GM12865 (cell line): ENCODE measurements at regions not wholly inside any gene's neighbourhood (a gene's known extent, or its start where the extent isn't known, plus 50 kb on each side); places are given as distances from the start of the nearest gene placed in this dataset.

Source experiments
- DNase-seq: peaks from one replicate; pipeline ENCODE4 v3.0.0; 2010; ENCODE audit warnings: low read depth
- H3K4me3 ChIP-seq: 2 replicates; pipeline ENCODE4 v1.5.1; 2011; ENCODE audit warnings: mild to moderate bottlenecking, low read depth, low read length, control low read depth
- TF ChIP-seq, protein P1 (sequence below): IDR thresholded peaks from 2 replicates; pipeline ENCODE4 v1.5.1; 2011; ENCODE audit warnings: low read length, control low read depth, low read depth, inconsistent platforms; ENCODE audit not compliant: insufficient read depth; ENCODE audit errors: missing control alignments

DNA sequence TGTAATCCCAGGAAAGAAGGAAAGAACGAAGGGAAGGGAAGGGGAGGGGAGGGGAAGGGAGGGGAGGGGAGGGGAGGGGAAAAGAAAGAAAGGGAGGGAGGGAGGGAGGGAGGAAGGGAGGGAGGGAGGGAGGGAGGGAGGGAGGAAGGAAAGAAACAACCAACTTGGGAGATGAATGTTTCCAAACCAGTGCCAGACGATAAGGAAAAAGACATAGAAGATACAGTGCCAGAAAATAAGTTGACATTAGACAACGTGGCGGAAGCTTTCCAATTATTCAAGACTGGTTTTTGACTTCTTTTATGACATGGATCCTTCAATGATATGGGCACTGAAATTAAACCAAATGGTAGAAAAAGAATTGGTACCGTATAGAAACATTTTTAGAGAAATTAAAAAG, 181.2 kb upstream of the POU5F2 start:
- TF ChIP-seq, protein P1, sequence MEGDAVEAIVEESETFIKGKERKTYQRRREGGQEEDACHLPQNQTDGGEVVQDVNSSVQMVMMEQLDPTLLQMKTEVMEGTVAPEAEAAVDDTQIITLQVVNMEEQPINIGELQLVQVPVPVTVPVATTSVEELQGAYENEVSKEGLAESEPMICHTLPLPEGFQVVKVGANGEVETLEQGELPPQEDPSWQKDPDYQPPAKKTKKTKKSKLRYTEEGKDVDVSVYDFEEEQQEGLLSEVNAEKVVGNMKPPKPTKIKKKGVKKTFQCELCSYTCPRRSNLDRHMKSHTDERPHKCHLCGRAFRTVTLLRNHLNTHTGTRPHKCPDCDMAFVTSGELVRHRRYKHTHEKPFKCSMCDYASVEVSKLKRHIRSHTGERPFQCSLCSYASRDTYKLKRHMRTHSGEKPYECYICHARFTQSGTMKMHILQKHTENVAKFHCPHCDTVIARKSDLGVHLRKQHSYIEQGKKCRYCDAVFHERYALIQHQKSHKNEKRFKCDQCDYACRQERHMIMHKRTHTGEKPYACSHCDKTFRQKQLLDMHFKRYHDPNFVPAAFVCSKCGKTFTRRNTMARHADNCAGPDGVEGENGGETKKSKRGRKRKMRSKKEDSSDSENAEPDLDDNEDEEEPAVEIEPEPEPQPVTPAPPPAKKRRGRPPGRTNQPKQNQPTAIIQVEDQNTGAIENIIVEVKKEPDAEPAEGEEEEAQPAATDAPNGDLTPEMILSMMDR, result no peak
- no peak for DNase-seq
- H3K4me3 ChIP-seq, result no peak overlapping the region

DNA sequence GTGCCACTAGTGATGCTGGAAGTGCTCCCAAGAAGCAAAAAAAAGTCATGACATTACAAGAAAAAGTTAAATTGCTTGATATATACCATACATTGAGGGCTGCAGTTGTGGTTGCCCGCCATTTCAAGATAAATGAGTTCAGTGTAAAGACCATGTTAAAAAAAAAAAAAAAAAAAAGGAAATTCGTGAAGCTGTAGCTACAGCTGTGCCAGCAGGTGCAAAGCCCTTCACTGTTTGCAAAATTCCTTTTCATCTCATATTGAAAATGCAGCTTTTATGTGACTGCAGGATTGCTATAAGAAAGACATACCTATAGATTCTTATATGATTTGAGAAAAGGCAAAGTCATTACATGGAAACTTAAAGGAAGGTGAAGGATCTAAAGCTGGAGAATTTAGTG, 179.6 kb upstream of the POU5F2 start:
- TF ChIP-seq, protein P1, result no peak

DNA sequence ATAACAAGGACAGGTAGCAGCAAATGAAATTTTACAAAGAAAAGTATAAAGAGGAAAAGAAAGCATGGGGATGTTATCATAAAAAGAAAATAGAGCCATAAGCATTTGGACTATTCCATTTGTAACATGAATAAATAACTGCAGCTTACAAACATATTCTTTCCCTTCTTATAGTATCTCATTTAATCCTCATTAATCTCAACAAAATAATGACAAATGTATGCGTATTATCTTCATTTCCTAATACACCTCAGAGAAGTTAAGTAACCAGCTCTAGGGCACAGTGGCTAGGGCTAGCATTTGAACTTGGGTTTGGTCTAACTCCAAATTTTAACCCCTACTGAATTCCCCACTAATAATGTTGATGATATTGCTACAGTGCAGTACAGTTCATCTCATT, 175.5 kb upstream of the POU5F2 start:
- TF ChIP-seq, protein P1, result no peak
- no peak overlapping the region for H3K4me3 ChIP-seq
- DNase-seq, result no peak

More for the DNA sequence above, 179.6 kb upstream of the POU5F2 start:
- no peak for DNase-seq
- no peak overlapping the region for H3K4me3 ChIP-seq

DNA sequence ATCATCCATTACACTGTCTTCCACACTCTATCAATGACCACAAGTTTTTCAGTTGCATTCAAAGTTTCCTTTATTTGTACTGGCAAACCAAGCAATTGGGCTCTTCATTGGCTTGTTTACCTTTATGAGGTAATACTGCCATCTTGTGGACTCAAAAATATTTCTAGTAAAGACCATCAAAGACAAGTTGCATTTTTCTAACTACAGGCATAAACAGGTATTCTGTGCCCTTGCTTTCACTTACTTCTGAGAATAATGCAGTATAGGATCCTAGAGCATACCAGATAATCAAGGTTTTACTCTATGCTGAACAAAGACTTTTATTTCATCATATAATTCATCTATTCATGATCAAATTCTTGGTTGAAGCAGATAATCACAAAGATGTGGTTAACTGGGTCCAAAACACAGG, 173.7 kb upstream of the POU5F2 start:
- no peak overlapping the region for H3K4me3 ChIP-seq
- DNase-seq, result peak; percentile 54
- TF ChIP-seq, protein P1, result peak; percentile 28

DNA sequence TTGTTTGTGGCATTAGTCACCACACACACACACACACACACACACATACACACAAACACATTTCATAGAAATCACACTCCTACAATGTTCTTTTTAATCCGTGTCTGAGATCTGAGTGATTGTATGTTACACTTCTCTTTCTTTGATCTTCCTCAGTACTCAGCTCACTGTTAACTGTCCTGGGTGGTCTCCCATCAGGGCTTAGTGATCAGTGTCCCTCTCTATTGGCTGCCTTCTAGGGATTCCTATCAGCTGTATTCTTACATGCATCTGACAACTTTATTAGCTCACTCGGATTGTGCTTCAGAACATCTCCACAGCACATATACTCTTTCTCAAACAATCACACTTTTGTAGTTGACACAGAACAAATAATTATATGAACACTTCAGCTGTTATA, 170.2 kb upstream of the POU5F2 start:
- no peak overlapping the region for H3K4me3 ChIP-seq
- TF ChIP-seq, protein P1, result no peak
- no peak for DNase-seq

DNA sequence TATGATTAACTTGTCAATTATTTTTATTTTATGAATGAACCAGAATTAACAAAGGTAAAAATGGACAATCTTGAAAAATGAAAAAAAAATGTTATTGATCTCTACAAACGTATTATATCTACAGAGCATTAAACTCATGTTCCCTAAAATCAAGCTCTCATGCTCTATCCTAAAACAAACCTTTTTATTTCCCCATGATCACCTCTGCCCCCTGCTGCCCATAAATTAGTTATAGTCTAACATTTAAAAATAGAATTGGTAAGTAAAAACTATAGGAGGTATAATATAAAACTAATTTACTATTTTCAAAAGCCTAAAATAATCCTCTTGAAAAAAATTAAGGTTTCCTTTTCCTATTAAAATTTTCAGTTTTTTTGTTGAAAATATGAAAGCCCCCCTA, 168.0 kb upstream of the POU5F2 start:
- no peak for DNase-seq
- TF ChIP-seq, protein P1, result no peak

DNA sequence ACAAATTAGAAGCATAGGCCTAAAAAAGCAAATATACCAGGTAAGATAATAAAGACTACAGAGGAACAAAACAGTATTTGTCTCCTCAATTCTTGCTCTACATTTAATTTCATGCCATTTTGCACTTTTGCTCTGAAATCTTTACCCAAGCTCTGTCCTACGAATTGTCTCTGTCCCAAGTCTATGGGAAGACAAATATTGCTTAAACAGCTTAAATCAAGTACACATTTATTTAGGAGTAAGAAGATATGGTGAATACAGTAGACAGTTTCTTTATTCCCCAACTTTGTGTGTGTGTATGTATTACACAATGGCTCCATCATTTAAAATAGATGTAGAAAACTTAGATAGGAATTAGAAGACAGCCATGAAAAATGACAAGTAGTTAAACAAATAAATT, 163.5 kb upstream of the POU5F2 start:
- H3K4me3 ChIP-seq, result no peak overlapping the region
- no peak for DNase-seq
- TF ChIP-seq, protein P1, result no peak

More for the DNA sequence above, 168.0 kb upstream of the POU5F2 start:
- no peak overlapping the region for H3K4me3 ChIP-seq
